HepG2 (cell line): ENCODE measurements at regions not wholly inside any gene's neighbourhood (a gene's known extent, or its start where the extent isn't known, plus 50 kb on each side); places are given as distances from the start of the nearest gene placed in this dataset.

Experiments used
- ASH2L ChIP-seq: fragments of 300-600, 200-600 bp; sonication (generic); IDR thresholded peaks from 2 replicates; pipeline ENCODE4 v1.7.0; 2017; ENCODE audit warnings: low read depth, mild to moderate bottlenecking, moderate library complexity, mixed read lengths, low read length; ENCODE audit not compliant: insufficient read length
- NCOA5 ChIP-seq: sonication (generic); formaldehyde crosslinking; IDR thresholded peaks from 2 replicates; pipeline ENCODE4 v1.4.0; 2020; ENCODE audit warnings: missing genetic modification reagents
- NR2C2 ChIP-seq: sonication (generic); formaldehyde crosslinking; IDR thresholded peaks from 2 replicates; pipeline ENCODE4 v1.4.0; 2020; ENCODE audit warnings: missing genetic modification reagents, mild to moderate bottlenecking, moderate library complexity, borderline replicate concordance
- PCBP2 ChIP-seq: fragments of 200-400 bp; formaldehyde crosslinking; optimal IDR thresholded peaks from 2 replicates; pipeline ENCODE3; 2018; ENCODE audit warnings: low read length, low read depth; ENCODE audit not compliant: poor library complexity, severe bottlenecking
- POLR2A ChIP-seq, 2 experiments: IDR thresholded peaks; 2 replicates each; pipeline ENCODE4 v1.6.1; 2011; ENCODE audit warnings: low read depth in 2 of 2, low read length in 2 of 2, mild to moderate bottlenecking in 1 of 2, moderate library complexity in 1 of 2; ENCODE audit not compliant: insufficient read depth in 1 of 2
- RFX3 ChIP-seq: IDR thresholded peaks from 2 replicates; pipeline ENCODE4 v1.6.1; 2016; ENCODE audit warnings: missing biosample characterization, missing genetic modification reagents
- RXRA ChIP-seq: sonication (generic); formaldehyde crosslinking; IDR thresholded peaks from 2 replicates; pipeline ENCODE4 v1.5.1; 2020; ENCODE audit warnings: missing genetic modification reagents
- ZHX2 ChIP-seq, 2 experiments: sonication (generic) in 1 of 2; formaldehyde crosslinking in 1 of 2; IDR thresholded peaks; 2 replicates each; pipeline versions ENCODE4 v1.6.1 to v1.9.0; 2014 to 2022; ENCODE audit warnings: antibody characterized with exemption in 1 of 2, borderline replicate concordance in 1 of 2, inconsistent platforms in 1 of 2, low read depth in 1 of 2, missing genetic modification reagents in 1 of 2
- ZNF10 ChIP-seq: sonication (generic); formaldehyde crosslinking; IDR thresholded peaks from 2 replicates; pipeline ENCODE4 v1.4.0; 2020; ENCODE audit warnings: mild to moderate bottlenecking, low read depth, missing genetic modification reagents, borderline replicate concordance
- ZNF841 ChIP-seq: sonication (generic); formaldehyde crosslinking; IDR thresholded peaks from 2 replicates; pipeline ENCODE4 v1.8.1; 2023; ENCODE audit warnings: missing genetic modification reagents, borderline replicate concordance
- ZZZ3 ChIP-seq: sonication (generic); formaldehyde crosslinking; IDR thresholded peaks from 2 replicates; pipeline ENCODE4 v1.4.0; 2020; ENCODE audit warnings: missing genetic modification reagents, mild to moderate bottlenecking, borderline replicate concordance

GRCh38 chr7:89607792-89608191 is 546.5 kb upstream of the STEAP1 start:
- TF ChIP-seq ZHX2 (IDR thresholded peaks at IDR 0.05; ENCODE audit: low read depth) (no peak), ZHX2 (CRISPR knock-in tag; IDR thresholded peaks at IDR 0.05; ENCODE audit: borderline replicate concordance) (no peak), RXRA (CRISPR knock-in tag) (no peak), POLR2A (IDR thresholded peaks at IDR 0.05; ENCODE audit: insufficient read depth in 1 of 2, low read depth in 2 of 2, low read length in 2 of 2) (no peak), ZZZ3 (CRISPR knock-in tag) (no peak), NCOA5 (no peak), NR2C2 (CRISPR knock-in tag) (no peak), ZNF841 (no peak), ZNF10 (CRISPR knock-in tag) (no peak), RFX3 (no peak), PCBP2 (no peak), ASH2L (no peak)
